HCT116 (cell line): ENCODE measurements at regions not wholly inside any gene's neighbourhood (a gene's known extent, or its start where the extent isn't known, plus 50 kb on each side); places are given as distances from the start of the nearest gene placed in this dataset.

Experiments used
- EGR1 ChIP-seq: IDR thresholded peaks from 2 replicates; pipeline ENCODE4 v1.6.1; 2012; ENCODE audit warnings: low read depth
- POLR2AphosphoS5 ChIP-seq: IDR thresholded peaks from 2 replicates; pipeline ENCODE4 v1.6.1; 2011; ENCODE audit warnings: mild to moderate bottlenecking, low read depth, low read length, moderate library complexity
- RAD21 ChIP-seq: IDR thresholded peaks from 2 replicates; pipeline ENCODE4 v1.6.1; 2012; ENCODE audit warnings: low read depth, mild to moderate bottlenecking
- TCF7L2 ChIP-seq: IDR thresholded peaks from 2 replicates; pipeline ENCODE4 v1.7.0; 2011; ENCODE audit warnings: borderline replicate concordance, inconsistent platforms; ENCODE audit not compliant: insufficient read depth, insufficient read length; ENCODE audit errors: extremely low read depth
- TF ChIP-seq, protein P1 (sequence below), 3 experiments: fragments of 200-600 bp in 1 of 3; sonication (generic) in 1 of 3; IDR thresholded peaks in 2 of 3; conservative IDR thresholded peaks in 1 of 3; 2 replicates each; pipeline ENCODE4 v1.5.1; 2012 to 2017; ENCODE audit warnings: low read depth in 2 of 3, low read length in 2 of 3, antibody characterized with exemption in 1 of 3, borderline replicate concordance in 1 of 3, control low read depth in 1 of 3, mild to moderate bottlenecking in 1 of 3, mixed read lengths in 1 of 3, mixed run types in 1 of 3, moderate library complexity in 1 of 3; ENCODE audit not compliant: insufficient read depth in 1 of 3

DNA sequence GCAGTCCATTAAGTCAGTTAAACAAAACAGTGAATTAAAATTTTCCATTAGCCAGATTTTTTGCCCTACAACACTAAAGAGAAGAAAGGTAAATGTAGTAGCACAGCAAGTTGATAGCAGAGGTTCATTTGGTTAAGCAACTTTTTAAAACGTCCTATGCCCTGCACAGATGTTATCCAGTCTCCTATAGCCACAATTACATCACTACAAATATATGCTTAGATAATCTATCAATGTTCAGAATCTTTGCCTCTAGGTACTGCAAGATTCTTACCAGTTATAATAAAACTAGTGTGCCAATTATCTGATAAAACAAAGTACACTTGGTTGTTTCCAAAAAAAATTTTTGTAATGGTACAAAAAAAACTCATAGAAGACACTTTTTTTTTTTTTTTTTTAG is 175.5 kb upstream of the MYO3A start:
- TF ChIP-seq POLR2AphosphoS5: no peak
- TF ChIP-seq TCF7L2: no peak
- TF ChIP-seq, protein P1, sequence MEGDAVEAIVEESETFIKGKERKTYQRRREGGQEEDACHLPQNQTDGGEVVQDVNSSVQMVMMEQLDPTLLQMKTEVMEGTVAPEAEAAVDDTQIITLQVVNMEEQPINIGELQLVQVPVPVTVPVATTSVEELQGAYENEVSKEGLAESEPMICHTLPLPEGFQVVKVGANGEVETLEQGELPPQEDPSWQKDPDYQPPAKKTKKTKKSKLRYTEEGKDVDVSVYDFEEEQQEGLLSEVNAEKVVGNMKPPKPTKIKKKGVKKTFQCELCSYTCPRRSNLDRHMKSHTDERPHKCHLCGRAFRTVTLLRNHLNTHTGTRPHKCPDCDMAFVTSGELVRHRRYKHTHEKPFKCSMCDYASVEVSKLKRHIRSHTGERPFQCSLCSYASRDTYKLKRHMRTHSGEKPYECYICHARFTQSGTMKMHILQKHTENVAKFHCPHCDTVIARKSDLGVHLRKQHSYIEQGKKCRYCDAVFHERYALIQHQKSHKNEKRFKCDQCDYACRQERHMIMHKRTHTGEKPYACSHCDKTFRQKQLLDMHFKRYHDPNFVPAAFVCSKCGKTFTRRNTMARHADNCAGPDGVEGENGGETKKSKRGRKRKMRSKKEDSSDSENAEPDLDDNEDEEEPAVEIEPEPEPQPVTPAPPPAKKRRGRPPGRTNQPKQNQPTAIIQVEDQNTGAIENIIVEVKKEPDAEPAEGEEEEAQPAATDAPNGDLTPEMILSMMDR (IDR thresholded peaks at IDR 0.05 in 2 of 3, conservative IDR thresholded peaks at IDR 0.05 in 1 of 3; ENCODE audit: borderline replicate concordance in 1 of 3, insufficient read depth in 1 of 3, low read depth in 2 of 3, low read length in 2 of 3): no peak
- no peak for TF ChIP-seq RAD21
- TF ChIP-seq EGR1: no peak
